Stomach (tissue), 8 donors: ENCODE measurements at regions not wholly inside any gene's neighbourhood (a gene's known extent, or its start where the extent isn't known, plus 50 kb on each side); places are given as distances from the start of the nearest gene placed in this dataset.

Source experiments
- DNase-seq, 2 donors: peaks; one replicate each; pipeline versions ENCODE4 v3.0.0 to v3.0.0-alpha.2; 2013 to 2019
- H3K27ac ChIP-seq, 5 donors: fragments of 200-600 bp in 4 of 5; sonication (generic) in 4 of 5; one replicate each; pipeline ENCODE4 v1.5.1; 2013 to 2019; ENCODE audit warnings: mild to moderate bottlenecking in 1 of 5, moderate library complexity in 1 of 5
- H3K27me3 ChIP-seq, 3 donors: fragments of 200-600 bp; sonication (generic); one replicate each; pipeline ENCODE4 v1.5.1; 2017 to 2019; ENCODE audit warnings: mixed run types in 1 of 3
- H3K36me3 ChIP-seq, 4 donors: fragments of 200-600 bp; sonication (generic); 1 replicate in 3 of 4; 2 replicates in 1 of 4; pipeline ENCODE4 v1.5.1; 2016 to 2019
- H3K4me1 ChIP-seq, 4 donors: fragments of 200-600 bp; sonication (generic); one replicate each; pipeline ENCODE4 v1.5.1; 2016 to 2019
- H3K4me3 ChIP-seq, 4 donors: fragments of 200-600 bp; sonication (generic) in 3 of 4; one replicate each; pipeline ENCODE4 v1.5.1; 2016 to 2019; ENCODE audit warnings: mild to moderate bottlenecking in 1 of 4
- H3K9me3 ChIP-seq, 4 donors: fragments of 200-600 bp; sonication (generic); one replicate each; pipeline ENCODE4 v1.5.1; 2016 to 2019
- EP300 ChIP-seq: sonication (generic); formaldehyde crosslinking; IDR thresholded peaks from one replicate; pipeline ENCODE4 v1.6.1; 2017; ENCODE audit warnings: antibody characterized with exemption
- POLR2A ChIP-seq, 4 donors: fragments of 450-650 bp; IDR thresholded peaks; one replicate each; pipeline ENCODE4 v1.6.1; 2016; ENCODE audit warnings: antibody characterized with exemption in 4 of 4, control low read depth in 2 of 4, mild to moderate bottlenecking in 1 of 4, moderate library complexity in 1 of 4
- WGBS, 5 donors: extraction: QIAGEN DNeasy Blood & Tissue Kit in 3 of 5; methylation state at CpG; one replicate each; pipeline versions ENCODE4 v1.1.5 to v1.1.7; 2013 to 2018; 5-methylcytosine and 5-hydroxymethylcytosine counted together
- intact Hi-C: fragments of 100-400 bp; cut with DNase I; formaldehyde crosslinking; loops from one replicate; pipeline ENCODE4 v1.15.1; 2023; ENCODE audit warnings: low total_unique reads
- TF ChIP-seq, protein P1 (sequence below), 7 experiments: fragments of 450-650 bp in 4 of 7; fragments of 200-600 bp in 3 of 7; sonication (generic) in 3 of 7; IDR thresholded peaks; one replicate each; pipeline ENCODE4 v1.5.1; 2016 to 2019; ENCODE audit warnings: antibody characterized with exemption in 7 of 7, control low read depth in 2 of 7, mild to moderate bottlenecking in 1 of 7
- donor health status: healthy with polysubstance abuse.
- donor health status: Bipolar disorder and iron deficiency.
- donor health status: healthy.

DNA sequence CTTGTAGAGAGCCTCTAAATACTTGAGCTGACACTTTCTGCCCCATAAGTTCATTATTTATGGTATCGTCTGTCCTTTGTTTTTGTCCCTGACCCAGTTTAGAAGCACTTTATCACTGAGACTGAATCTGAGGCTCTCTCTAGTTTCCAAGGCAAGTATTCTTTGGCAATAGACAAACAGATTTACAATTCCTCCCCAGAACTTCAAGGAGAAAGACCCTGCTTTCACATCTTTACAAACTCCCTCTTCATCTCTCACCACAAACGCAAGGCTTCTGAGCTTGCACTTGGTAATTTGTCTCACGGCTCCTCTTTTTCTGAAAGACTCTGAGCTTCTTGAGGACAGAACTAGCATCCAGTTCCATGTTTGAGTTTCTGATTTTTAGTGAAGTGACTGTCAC is 49.8 kb upstream of the PARP11 start:
- Histone ChIP-seq H3K36me3 (no peaks in the 10 kb centered on the region), H3K4me3 (no peak overlapping the region), H3K27me3 (peaks cover 0 to 87% (median 20%) of the 10 kb centered on the region in 3 donors), H3K4me1 (no peaks in the 10 kb centered on the region), H3K27ac (no peak overlapping the region), H3K9me3 (no peaks in the 10 kb centered on the region)
- TF ChIP-seq, protein P1, sequence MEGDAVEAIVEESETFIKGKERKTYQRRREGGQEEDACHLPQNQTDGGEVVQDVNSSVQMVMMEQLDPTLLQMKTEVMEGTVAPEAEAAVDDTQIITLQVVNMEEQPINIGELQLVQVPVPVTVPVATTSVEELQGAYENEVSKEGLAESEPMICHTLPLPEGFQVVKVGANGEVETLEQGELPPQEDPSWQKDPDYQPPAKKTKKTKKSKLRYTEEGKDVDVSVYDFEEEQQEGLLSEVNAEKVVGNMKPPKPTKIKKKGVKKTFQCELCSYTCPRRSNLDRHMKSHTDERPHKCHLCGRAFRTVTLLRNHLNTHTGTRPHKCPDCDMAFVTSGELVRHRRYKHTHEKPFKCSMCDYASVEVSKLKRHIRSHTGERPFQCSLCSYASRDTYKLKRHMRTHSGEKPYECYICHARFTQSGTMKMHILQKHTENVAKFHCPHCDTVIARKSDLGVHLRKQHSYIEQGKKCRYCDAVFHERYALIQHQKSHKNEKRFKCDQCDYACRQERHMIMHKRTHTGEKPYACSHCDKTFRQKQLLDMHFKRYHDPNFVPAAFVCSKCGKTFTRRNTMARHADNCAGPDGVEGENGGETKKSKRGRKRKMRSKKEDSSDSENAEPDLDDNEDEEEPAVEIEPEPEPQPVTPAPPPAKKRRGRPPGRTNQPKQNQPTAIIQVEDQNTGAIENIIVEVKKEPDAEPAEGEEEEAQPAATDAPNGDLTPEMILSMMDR (IDR thresholded peaks at IDR 0.05): no peak
- TF ChIP-seq POLR2A (IDR thresholded peaks at IDR 0.05) (no peak), EP300 (no peak)
- 57 to 68% (median 64%) methylated on average over 3 of the region's 3 CpGs for WGBS, 5 donors
- no peak for DNase-seq
- intact Hi-C loops: no loop called here
